GM12875 (cell line): ENCODE measurements at regions not wholly inside any gene's neighbourhood (a gene's known extent, or its start where the extent isn't known, plus 50 kb on each side); places are given as distances from the start of the nearest gene placed in this dataset.

Experiments used
- H3K4me3 ChIP-seq: one replicate; pipeline ENCODE4 v1.5.1; 2011; ENCODE audit warnings: low read depth, low read length, control low read depth
- TF ChIP-seq, protein P1 (sequence below): IDR thresholded peaks from 2 replicates; pipeline ENCODE4 v1.5.1; 2011; ENCODE audit warnings: low read depth, mild to moderate bottlenecking, control low read depth, inconsistent platforms, low read length, moderate library complexity, borderline replicate concordance; ENCODE audit not compliant: insufficient read depth

DNA sequence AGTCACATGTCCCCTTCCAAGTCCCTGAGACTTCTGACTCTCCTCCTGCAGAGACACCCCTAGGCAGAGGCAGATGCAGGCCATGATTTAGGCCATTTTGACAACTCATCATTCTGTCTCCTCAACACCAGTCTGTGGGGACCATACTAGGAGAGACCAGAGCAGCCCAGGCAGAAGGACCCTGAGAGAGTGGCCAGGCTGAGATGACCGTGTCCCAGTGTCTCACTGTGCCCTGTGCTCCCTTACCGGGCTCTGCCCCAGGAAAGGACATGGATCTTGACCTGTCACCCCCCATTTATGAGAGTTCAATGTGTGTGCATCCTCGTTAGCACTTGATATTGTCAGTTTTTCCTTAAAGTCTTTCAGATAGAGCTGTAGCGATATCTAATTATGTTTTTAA, 52.4 kb upstream of the IGLL5 start:
- H3K4me3 ChIP-seq = no peak overlapping the region
- TF ChIP-seq, protein P1, sequence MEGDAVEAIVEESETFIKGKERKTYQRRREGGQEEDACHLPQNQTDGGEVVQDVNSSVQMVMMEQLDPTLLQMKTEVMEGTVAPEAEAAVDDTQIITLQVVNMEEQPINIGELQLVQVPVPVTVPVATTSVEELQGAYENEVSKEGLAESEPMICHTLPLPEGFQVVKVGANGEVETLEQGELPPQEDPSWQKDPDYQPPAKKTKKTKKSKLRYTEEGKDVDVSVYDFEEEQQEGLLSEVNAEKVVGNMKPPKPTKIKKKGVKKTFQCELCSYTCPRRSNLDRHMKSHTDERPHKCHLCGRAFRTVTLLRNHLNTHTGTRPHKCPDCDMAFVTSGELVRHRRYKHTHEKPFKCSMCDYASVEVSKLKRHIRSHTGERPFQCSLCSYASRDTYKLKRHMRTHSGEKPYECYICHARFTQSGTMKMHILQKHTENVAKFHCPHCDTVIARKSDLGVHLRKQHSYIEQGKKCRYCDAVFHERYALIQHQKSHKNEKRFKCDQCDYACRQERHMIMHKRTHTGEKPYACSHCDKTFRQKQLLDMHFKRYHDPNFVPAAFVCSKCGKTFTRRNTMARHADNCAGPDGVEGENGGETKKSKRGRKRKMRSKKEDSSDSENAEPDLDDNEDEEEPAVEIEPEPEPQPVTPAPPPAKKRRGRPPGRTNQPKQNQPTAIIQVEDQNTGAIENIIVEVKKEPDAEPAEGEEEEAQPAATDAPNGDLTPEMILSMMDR = no peak

DNA sequence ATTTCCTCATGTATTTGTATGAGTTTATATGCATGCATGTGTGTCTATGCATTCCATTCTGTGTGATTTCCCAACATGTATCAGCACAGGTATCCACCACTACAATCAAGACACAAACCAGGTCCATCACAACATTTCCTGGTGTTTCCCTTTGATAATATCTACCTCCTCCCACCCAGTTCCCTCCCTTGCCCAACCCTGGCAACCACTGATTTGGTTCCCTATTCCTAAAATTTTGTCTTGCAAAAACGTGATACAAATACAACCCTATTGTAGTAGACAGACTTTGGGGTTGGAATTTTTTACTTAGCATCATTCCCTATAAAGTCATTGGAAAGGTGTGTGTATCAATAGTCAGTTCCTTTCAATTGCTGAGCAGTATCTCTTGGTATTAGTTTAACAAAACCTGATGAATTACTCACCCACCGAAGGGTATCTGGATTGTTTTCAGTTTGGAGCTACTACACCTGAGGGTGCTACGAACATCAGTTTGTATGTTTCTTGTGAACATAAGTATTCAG, 51.8 kb upstream of the IGLL5 start:
- TF ChIP-seq, protein P1 = no peak
- H3K4me3 ChIP-seq = no peak overlapping the region

DNA sequence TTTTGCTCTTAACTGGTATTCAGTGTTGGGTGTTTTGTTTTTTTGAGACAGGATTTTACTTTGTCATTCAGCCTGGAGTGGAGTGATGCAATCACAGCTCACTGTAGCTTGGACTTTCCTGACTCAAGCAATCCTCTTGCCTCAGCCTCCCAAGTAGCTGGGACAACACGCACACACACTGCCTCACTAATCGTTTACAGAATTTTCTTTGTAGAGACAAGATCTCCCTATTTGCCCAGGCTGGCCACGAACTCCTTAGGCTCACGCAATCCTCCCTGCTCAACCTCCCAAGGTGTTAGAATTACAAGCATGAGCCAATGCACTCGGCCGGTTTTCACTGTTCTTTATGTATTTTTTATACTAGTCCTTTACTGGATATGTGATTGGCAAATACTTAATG, 51.0 kb upstream of the IGLL5 start:
- no peak overlapping the region for H3K4me3 ChIP-seq
- TF ChIP-seq, protein P1 = no peak
